ENCODE measurements at regions not wholly inside any gene's neighbourhood (a gene's known extent, or its start where the extent isn't known, plus 50 kb on each side); places are given as distances from the start of the nearest gene placed in this dataset.
"Not testable (repeated sequence)": the region's sequence is repeated elsewhere in the genome, so short reads cannot be mapped to it uniquely, and the experiment has no call there.

DNA sequence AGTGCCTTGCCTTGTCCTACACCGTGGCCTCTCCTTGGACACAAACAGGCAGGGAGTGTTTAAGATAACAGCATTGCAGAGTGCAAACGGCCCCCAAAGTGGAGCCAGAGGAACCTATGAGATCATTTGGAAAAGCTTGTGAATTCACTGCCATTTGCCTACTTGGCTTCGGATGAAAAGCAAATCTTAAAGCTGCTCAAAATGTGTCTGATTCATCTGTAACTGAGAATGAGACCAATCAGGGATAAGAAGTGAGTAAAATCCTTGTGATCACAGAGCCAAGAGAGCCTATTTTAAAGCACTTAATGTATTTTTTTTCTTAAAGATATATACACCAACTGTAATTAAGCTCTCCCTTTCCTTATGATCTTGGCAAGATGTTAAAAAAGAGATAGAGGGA, 65.7 kb upstream of the BACH2 start:
- no peaks in the 10 kb centered on the region for H3K27me3 ChIP-seq
- no peak overlapping the region for H3K27ac ChIP-seq
- no peak for DNase-seq (ENCODE audit: low spot score in 2 of 2)
- H3K9me3 ChIP-seq, result no peaks in the 10 kb centered on the region
- no peaks in the 10 kb centered on the region for H3K4me1 ChIP-seq
- intact Hi-C loops (cut with DNase I; ENCODE audit: low total_unique reads), result no loop called here
- TF ChIP-seq POLR2AphosphoS5 (IDR thresholded peaks at IDR 0.05), result no peak
- no peak for TF ChIP-seq CTCF (IDR thresholded peaks at IDR 0.05)
- no peak for TF ChIP-seq POLR2A (IDR thresholded peaks at IDR 0.05)
- H3K36me3 ChIP-seq, result no peaks in the 10 kb centered on the region
- H3K4me3 ChIP-seq, result no peak overlapping the region

GRCh38 chr6:90361174-90361573, 64.5 kb upstream of the BACH2 start:
- Histone ChIP-seq H3K9me3 (no peaks in the 10 kb centered on the region), H3K36me3 (no peaks in the 10 kb centered on the region), H3K4me1 (no peaks in the 10 kb centered on the region), H3K4me3 (no peak overlapping the region), H3K27ac (no peak overlapping the region), H3K27me3 (no peaks in the 10 kb centered on the region)
- DNase-seq (ENCODE audit: low spot score in 2 of 2), result no peak
- intact Hi-C loops (cut with DNase I; ENCODE audit: low total_unique reads), result no loop called here
- TF ChIP-seq CTCF (IDR thresholded peaks at IDR 0.05), result no peak
- no peak for TF ChIP-seq POLR2A (IDR thresholded peaks at IDR 0.05)
- no peak for TF ChIP-seq POLR2AphosphoS5 (IDR thresholded peaks at IDR 0.05)

DNA sequence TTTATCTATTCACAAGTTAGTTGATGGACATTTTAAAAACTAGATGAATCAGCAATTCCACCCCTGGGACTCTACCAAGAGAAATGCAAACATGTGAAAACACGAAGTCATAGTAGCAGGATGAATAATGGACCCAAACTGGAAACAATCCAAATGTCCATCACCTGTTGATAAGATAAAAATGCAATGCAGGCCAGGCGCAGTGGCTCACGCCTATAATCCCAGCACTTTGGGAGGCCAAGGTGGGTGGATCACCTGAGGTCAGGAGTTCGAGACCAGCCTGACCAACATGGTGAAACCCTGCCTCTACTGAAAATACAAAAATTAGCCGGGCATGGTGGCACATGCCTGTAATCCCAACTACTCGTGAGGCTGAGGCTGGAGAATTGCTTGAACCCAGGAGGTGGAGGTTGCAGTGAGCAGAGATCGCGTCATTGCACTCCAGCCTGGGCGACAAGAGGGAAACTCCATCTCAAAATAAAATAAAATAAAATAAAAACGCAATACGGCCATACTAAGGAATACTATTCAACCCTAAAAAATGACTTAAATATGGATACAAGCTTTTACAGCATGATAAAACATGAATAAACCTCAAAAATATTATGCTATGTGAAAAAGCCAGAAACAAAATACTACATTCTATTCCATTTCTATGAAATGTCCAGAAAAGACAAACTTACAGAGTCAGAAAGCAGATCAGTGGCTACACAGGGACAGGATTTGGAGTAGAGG, 61.6 kb upstream of the BACH2 start:
- H3K9me3 ChIP-seq; intact Hi-C loops (cut with DNase I; ENCODE audit: low total_unique reads); DNase-seq (ENCODE audit: low spot score in 2 of 2); H3K4me3 ChIP-seq; H3K27me3 ChIP-seq; H3K4me1 ChIP-seq; H3K27ac ChIP-seq; H3K36me3 ChIP-seq: not testable (repeated sequence)

- no peak overlapping the region for H3K27ac ChIP-seq
- intact Hi-C loops (cut with DNase I; ENCODE audit: low total_unique reads), result loop anchor here (2.0 kb wide), 1 partner anchor 29 kb away; no protein-coding TSS in a partner anchor
- no peak for TF ChIP-seq CTCF (IDR thresholded peaks at IDR 0.05)
- H3K4me1 ChIP-seq, result no peaks in the 10 kb centered on the region
- DNase-seq (ENCODE audit: low spot score in 2 of 2), result no peak
- no peaks in the 10 kb centered on the region for H3K36me3 ChIP-seq
- H3K27me3 ChIP-seq, result no peaks in the 10 kb centered on the region
- H3K9me3 ChIP-seq, result no peaks in the 10 kb centered on the region
- H3K4me3 ChIP-seq, result no peak overlapping the region
Observed at GRCh38 chr6:90356012-90356421, 59.4 kb upstream of the BACH2 start.

DNA sequence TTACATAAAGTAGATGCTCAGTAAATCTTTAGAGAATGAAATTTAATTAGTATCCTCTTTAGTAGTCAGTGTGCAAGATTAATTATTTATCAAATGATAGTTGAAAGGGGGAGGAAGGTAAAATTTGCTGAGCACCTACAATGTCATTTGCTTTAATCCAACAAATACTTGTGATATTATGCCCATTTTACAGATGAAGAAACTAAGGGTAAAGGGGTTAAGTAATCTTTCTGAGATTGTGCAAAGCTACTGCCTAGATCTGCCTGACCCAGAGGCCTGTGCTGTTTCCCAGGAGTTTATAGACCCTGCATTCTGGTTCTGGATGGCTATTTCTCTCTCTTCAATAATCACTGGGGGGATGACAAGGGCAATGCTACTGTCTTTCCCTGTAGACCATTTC, 58.3 kb upstream of the BACH2 start:
- Histone ChIP-seq H3K4me3 (no peak overlapping the region), H3K9me3 (no peaks in the 10 kb centered on the region), H3K4me1 (no peaks in the 10 kb centered on the region), H3K36me3 (no peaks in the 10 kb centered on the region), H3K27me3 (no peaks in the 10 kb centered on the region), H3K27ac (no peak overlapping the region)
- intact Hi-C loops (cut with DNase I; ENCODE audit: low total_unique reads), result no loop called here
- no peak for DNase-seq (ENCODE audit: low spot score in 2 of 2)
- TF ChIP-seq POLR2A (IDR thresholded peaks at IDR 0.05) (no peak), CTCF (IDR thresholded peaks at IDR 0.05) (no peak), POLR2AphosphoS5 (IDR thresholded peaks at IDR 0.05) (no peak)

GRCh38 chr6:90351696-90352095, 55.1 kb upstream of the BACH2 start:
- Histone ChIP-seq H3K36me3 (no peaks in the 10 kb centered on the region), H3K4me3 (no peak overlapping the region), H3K9me3 (no peaks in the 10 kb centered on the region), H3K4me1 (no peaks in the 10 kb centered on the region), H3K27ac (no peak overlapping the region), H3K27me3 (no peaks in the 10 kb centered on the region)
- no peak for TF ChIP-seq POLR2A (IDR thresholded peaks at IDR 0.05)
- TF ChIP-seq CTCF (IDR thresholded peaks at IDR 0.05), result no peak
- no peak for TF ChIP-seq POLR2AphosphoS5 (IDR thresholded peaks at IDR 0.05)
- no peak for DNase-seq (ENCODE audit: low spot score in 2 of 2)
- intact Hi-C loops (cut with DNase I; ENCODE audit: low total_unique reads), result no loop called here
